IPS-NIHi7 (cell line): ENCODE measurements at regions not wholly inside any gene's neighbourhood (a gene's known extent, or its start where the extent isn't known, plus 50 kb on each side); places are given as distances from the start of the nearest gene placed in this dataset.

ENCODE experiments used
- DNase-seq: peaks from one replicate; pipeline ENCODE4 v3.0.0; 2012; ENCODE audit warnings: mixed read lengths; ENCODE audit errors: extremely low spot score

DNA sequence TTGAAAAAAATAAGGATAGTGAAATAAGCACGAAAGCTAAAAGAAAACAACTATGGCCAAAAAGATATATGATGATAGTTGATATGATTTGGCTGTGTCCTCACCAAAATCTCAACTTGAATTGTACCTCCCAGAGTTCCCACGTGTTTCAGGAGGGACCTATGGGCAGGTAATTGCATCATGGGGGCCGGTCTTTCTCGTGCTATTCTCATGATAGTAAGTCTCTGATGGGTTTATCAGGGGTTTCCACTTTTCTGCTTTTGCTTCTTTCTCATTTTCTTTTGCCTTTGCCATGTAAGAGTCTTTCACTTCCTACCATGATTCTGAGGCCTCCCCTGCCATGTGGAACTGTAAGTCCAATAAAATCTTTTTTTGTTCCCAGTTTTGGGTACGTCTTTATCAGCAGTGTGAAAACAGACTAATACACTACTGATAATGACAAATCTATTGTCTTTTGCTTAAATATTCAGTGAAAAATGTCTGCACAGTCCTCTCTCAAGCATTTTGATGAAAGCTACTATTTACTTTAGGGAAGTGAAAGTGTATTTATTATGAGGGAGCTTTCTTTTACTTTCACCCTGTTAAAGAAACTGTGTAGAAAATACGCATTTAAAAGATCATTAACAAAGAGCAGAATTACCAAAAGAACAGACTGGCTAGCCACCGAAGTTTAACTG, 389.1 kb downstream of the HTR1B start:
- no peak for DNase-seq

DNA sequence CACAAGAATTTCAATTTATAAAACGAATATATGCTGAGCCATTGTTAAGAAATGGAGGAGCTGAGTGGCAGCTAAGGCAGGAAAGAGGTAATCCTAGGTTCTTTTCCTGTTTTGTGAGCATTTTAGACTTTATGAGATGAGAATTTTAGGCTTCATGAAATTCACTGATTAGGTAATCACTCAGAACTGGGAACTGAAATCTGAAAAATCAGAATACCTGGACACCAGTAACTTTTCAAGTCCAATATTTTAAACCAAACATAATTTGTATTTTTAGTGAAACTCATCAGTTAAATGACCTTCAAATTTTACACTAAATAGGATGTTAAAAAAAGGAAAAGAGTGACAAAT, 389.9 kb downstream of the HTR1B start:
- DNase-seq, result no peak

DNA sequence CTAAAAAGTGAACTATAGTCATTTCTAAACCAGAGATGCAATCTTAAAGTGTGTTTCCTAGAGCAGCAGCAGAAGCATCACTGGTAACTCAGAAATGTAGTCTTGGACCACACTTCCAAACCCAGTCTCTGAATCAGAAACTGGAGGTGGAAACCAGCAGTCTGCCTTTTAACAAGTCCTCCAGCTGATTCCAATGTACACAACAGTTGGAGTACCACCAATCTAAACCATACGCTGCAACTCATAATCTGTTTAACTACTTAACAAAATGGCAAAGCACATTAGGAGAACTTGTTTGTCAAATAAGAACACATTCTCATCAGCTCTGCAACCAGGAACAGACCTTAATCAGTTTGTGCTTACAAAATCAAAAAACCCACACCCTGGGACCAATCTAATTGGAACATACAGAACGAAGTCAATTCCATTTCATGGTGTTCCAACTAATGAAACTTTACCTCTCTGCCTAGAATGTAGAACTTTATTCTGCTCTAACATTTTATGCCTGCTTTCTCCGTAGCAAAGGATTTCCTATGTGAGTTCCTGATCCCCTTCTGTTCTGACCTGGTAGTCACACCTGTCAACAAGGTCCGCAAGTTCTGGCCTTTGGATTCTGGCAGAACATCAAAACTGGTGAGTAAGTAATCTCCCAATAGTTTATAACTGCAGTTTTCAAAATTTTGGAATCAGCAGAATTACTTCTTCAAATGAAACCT, 390.4 kb downstream of the HTR1B start:
- no peak for DNase-seq

DNA sequence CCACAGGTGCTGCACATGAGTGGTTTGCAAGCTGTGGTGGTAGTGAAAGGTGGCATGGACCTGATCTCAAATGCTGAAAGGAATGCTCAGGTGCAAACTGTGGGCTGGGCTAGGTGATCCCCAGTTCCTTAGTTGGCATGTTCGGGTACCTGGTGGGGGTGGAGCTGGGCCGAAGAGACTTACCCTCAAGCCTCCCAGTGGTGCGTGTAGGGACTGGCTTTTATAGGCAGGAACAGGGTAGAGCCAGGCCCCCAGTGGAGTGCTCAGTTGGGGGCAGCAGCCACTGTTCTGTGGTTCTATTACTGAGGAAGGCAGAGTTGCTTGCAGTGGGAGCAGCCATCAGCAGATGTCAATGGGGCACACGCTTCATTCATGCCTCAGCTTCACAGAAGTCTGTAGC, 399.8 kb downstream of the HTR1B start:
- no peak for DNase-seq

DNA sequence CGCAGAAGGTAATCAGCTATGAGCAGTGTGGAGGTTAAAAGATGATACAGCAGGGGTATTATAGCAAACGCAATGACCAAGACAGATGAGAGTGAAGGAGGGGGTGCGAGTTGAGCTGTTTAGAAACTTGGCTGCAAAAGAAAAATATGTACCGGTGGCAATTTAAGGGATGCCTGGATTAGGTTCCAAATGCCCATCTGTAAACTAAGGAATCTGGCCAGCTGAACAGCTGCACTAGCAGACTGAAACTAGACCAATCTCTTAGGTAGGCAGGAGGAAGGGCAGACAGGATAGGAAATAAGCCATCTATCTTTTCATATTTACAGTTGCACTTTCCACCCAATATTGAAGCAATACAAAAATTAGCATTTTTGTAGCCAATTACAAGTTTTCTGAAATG, 407.6 kb downstream of the HTR1B start:
- no peak for DNase-seq

DNA sequence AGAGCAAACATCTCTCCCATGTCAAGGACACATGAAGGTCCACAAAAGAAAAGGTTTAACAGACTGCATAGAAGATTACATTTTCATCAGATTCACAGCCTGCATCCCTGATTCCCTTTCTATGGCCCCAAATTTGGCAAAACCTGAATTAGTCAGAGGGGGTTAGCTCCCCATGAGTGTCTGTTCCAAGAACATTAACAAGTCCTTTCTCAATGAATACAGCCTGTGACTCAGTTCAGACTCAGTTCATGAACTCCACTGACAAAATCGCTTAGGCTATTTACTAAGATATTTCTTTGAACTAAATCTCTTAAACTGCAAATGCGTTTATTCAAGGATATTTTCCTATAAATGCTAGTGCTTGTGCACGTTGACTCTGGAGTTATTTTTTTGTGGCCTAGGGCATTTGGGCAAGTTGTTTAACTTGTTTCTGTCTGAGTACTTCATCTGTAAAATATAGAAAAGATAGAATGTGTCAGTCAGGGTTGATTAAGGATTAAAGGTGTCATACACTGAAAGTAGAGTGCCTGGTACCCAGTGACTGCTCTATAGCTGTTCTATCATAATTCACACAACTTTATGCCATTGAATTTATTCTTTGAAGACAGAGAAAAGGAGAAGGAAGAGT, 422.6 kb downstream of the HTR1B start:
- no peak for DNase-seq

DNA sequence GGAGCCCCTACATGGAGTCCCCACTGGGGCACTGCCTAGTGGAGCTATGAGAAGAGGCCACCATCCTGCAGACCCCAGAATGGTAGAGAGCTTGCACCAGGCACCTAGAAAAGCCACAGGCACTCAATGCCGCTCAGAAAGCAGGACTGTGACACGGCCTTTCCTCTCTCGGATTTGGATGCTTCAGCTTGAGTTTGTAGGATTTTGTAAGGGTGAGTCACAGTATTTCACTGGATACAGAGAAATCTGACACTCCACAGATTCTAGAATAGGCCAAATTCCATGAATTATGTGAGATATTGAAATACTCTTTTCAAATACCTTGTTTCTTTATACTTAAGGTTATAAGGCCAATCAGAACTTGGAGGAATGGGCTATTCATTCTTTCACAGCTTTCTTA, 424.5 kb downstream of the HTR1B start:
- DNase-seq, result no peak

DNA sequence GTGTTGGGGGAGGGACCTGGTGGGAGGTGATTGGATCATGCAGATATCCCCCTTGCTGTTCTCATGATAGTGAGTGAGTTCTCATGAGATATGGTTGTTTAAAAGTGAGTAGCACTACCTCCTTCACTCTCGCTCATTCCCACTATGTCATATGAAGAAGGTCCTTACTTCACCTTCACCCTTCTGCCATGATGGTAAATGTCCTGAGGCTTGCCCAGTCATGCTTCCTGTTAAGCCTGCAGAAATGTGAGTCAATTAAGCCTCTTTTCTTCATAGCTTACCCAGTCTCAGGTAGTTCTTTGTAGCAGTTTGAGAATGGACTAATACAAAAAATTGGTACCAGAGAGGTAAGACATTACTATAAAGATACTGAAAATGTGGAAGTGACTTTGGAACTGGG, 425.9 kb downstream of the HTR1B start:
- no peak for DNase-seq

DNA sequence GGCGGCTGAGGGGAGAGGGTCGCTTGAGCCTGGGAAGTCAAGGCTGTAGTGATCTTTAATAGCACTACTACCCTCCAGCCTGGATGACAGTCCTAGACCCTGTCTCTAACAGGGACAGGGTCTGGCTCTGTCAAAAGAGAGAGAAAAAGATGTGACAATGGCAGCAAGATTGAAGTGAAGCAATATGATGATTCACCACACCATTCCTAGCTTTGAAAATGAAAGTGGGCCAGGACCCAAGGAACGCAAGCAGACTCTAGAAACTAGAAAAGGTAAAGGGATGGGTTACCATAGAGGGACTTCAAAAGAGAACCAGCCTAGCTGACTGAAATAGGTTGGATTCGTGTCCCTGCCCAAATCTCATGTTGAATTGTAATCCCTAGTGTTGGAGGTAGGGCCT, 426.9 kb downstream of the HTR1B start:
- no peak for DNase-seq

DNA sequence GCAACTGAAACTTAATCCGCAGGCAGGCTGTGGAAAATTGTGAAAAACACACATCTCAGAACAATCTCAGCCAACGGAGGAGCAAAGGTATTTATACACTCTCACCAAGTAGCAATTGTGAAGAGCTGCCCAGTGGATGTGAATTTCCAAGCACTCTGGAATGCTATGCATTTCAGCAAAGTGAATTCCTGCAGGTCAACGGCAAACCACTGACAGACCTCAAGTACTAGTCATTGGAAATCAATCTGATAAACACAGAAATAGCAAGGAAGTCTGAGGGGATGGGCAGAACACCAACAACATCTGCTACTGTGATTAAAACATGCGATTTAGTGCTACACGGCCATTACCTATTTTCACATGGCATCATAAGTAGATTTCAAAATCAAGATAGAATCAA, 429.1 kb downstream of the HTR1B start:
- peak; percentile 58 for DNase-seq

DNA sequence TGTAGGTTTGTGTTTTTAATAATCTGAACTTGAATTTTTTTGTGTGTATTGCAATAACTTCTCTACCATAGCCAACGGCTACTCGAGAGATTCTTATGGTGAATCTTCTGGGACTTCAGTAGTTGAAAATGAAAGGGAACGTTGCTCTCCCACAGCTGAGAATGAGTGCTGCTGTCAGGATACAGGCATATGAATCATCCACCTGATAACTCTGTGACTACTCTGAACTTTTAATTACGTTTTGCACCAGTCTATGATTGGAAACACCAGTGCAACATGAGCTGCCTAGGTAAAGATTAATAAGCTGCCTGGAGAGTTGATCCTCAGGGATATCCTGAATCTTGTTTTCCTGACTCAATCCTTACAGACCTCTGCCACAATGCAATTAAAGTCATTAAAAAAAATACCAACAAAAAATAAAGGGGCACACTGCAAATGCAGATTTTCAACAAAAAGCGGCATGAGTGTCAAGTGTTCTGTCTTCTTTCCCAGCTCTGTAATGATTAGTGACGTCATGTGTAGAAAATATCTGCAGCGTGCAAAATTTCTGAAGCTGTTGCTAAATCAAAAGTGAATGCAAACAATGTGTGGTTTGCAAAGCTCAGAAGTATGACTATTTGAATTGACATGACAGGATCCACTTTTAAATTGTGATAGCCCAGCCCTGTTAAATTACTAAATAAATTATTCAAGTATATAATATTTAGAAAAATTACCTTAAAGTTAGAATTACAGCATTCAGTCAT, 432.2 kb downstream of the HTR1B start:
- no peak for DNase-seq

DNA sequence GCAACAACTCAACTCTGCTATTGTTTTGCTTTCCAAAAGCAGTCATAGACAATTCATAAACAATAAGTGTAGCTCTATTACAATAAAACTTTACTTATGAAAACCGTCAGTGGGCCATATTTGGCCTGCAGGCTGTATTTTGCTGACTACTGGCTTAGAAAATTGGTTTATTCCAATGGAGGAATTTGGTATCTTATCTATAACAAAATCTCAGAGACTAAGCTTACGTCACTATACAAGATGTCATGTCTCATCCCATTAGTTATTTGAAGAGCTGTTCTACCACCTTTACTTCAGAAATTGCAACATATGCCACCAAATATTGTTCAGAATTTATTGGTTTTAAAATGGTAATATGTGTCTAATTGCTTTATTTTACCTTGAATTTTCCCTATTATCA, 436.9 kb downstream of the HTR1B start:
- no peak for DNase-seq

DNA sequence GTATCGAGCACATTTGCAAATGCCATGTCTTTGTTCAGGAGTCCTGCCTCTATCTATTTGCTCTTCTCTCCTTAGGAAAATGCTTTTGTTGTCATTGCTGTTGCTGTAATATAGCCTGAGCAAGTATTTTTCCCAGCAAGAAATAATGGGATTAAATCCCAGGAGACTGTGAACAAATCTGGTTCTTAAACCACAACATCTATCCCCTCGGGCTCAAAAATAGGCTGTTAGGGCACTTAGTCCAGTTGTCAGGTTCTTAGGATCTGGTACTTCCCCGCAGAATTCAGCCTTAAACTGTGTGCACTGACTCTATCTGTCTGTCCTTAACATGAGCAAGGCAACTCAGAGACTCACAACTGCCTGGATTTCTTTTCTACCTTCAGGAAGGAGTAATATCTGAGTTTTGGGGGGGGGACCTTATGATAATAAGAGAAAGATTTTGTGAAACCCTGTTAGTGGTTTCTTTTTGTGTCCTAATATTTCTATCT, 437.5 kb downstream of the HTR1B start:
- no peak for DNase-seq

DNA sequence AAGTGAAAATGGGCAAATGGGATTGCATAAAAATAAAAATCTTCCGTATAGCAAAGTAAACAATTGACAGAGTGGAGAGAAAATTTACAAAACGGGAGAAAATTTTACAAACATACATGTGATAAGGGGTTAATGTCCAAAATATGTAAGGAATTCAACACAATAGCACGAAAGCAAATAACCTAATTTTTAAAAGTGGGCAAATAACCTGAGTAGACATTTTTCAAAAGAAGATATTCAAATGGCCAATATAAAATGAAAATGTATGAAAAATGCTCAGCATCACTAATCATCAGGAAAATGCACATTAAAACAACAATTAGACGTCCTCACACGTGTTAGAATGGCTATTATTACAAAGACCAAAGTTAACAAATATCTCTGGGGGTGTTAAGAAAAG, 441.5 kb downstream of the HTR1B start:
- DNase-seq, result no peak

DNA sequence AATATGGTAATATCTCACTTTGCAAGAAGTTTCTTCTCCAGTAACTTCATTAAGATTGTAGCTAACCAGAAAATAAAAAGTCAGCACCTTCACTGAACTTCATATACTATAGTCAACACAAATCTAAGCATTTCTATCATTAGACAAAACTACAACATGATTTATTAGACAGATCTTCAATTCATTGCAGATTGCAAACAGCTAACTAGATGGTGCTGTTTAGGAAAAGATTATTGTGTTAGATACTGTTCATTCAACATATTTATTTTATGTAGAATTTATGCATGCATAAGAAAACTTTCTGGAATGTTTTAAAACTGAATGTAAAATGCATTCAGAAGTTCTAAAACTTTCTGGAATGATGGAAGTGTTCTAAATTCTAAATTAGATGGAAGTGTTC, 442.1 kb downstream of the HTR1B start:
- no peak for DNase-seq

DNA sequence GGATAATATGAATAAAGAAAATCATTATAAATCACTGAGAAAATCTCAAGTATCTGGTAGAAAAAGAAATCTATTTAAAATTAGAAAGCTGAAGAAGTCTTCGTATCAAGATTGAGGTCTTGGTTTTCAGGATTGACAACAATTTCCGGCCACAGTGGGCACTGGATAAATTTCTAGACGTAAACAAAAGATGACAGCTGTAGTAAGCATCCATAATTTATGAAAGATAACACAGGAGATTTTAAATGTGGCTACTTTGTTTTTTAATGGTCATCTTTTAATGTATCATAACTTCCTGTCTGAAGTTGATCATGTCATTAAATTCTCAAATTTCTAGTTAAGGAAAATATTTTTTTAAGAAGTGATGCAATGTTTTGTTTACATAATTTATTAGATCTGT, 444.2 kb downstream of the HTR1B start:
- no peak for DNase-seq

DNA sequence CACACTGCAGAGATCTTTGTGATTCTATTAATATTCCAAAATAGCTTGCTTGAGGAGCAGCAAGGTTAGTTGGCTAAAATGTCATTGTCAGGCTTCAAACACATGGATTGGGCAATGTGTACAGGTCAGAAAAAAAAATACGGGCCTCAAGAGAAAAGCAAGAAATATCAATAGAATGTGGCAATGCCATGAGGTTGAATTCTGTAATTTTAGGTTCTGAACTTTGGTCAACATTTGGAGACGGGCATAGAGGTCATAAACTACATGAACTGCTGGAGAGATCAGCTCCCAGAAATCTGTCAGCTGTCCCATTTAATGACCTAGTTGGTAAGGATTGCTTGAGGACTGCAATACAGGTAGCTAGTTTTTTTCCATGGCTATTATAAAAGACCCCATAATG, 445.8 kb downstream of the HTR1B start:
- no peak for DNase-seq

DNA sequence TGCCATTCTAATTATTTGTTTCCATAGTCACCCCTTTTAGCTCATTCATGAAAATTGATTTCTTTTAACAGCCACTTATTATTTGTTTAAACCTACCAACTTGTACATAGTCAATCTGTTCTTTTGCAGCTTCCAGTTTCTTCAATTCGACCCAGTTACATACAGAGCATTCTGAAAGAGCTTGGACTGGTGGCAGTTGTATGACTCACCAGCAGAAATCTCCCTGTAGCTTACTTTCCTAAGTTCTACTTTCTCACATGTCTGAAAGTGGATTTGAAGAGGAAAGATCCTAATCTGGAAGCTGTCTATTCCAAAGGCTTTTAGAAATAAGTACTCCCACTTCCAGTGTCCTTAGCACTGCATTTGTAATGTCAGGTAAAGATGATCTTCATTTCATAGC, 447.9 kb downstream of the HTR1B start:
- no peak for DNase-seq

DNA sequence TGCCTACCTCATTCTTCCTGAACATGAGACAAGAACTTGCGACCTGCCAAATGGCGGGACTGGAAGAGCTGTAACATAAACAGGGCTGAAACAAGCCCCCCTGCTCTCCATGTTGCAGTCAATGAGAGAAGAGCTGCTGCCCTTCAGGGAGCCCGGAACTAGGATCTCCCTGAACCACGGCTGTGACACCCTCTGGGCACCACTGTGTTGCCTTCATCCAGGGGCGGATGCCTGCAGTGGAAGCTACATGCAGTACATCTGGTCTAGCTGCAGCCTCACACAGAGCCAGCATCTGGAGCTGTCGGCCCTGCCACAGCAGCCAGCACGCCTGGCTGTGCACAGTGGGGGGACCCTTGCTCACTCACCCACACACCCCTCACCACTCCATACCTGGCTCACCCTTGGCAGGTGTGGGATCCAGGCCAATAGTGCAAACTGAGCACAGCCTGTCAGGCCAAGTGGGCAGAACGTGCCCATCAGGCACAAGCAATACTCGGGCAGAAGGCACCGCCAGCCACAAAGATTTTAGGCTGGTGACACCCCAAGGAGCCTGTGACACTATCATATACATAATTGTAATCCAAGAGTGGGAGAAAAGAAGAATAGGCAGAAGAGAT, 451.3 kb downstream of the HTR1B start:
- DNase-seq, result no peak

DNA sequence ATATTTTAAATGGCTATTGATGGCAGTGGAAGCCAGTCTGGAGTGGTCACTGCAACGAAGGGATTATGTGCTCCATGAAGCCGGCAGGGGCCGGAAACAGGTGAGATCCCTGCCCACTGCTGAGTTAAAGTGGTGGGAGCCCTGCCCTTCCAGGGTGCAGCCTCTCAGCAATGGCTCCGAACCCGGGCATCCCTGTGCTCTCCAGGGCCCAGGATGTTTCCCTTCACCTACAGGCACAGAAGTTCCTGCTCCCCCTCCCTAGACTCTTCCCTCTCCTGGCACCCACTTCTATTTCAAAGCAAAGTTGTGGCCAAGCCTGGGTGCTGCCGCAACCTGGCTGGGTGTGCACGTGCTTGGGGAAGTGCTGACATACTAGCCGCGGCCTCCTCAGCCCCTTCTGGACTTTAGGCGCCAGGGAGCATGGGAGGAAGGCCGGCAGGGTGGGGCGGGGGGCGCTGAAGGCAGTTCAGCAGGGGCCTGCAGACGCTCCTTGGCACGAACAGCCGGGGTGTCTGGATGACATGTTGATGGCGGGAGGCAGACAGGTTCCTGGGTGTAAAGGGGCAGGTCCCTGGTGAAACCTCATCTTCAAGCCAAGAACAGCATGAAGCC, 452.3 kb downstream of the HTR1B start:
- DNase-seq, result no peak

DNA sequence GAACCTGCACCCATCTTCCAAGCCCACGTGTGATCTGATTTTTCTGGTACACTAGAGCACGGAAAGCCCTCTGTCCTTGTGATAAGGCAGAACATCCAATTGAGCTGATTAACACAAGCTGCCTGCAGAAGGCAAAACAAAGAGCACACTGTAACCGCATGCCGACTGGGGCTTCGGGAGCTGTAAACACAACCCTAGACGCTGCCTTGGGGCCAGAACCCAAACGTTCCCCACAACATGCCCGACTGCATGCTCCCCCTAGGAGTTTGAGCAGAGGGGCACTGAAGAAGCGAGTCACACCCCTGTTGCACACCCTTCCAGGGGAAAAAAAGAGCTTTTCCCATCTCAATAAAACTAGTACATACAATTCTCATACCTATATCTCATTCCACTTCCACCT, 470.7 kb downstream of the HTR1B start:
- DNase-seq, result no peak

DNA sequence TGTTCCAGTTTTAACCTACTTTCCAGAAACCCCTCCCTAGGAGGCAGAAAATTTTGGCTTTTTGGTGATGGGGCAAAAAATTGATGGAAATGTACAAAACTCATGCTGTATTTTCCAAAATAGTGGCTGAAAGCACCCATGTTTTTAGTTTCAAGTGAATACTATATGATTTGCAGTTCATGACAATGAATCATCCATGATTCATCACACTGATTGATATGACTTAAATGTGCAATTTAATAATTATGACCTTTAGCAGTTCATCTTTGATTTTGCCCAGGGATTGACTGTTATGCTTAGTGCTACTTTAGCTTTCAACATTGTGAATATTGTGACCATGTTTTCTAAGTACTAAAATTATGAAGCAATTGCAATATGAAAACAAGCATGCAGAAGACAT, 478.7 kb downstream of the HTR1B start:
- no peak for DNase-seq
